B cell (primary cell): ENCODE measurements at regions not wholly inside any gene's neighbourhood (a gene's known extent, or its start where the extent isn't known, plus 50 kb on each side); places are given as distances from the start of the nearest gene placed in this dataset.
"Not testable (repeated sequence)": the region's sequence is repeated elsewhere in the genome, so short reads cannot be mapped to it uniquely, and the experiment has no call there.

ENCODE experiments used
- ATAC-seq: fragments of 200-7000 bp; cut with Tn5 transposase; one replicate; pipeline ENCODE4 v1.10.0; 2021; ENCODE audit warnings: low read depth, mild to moderate bottlenecking, moderate number of reproducible peaks, moderate library complexity
- CTCF ChIA-PET: fragments of 350-600 bp; sonication (Branson Sonifier 250); formaldehyde crosslinking; loops from one replicate; lab custom pipeline; 2021; ENCODE audit warnings: antibody characterized with exemption, inconsistent platforms; lab: Charles Lee
- POLR2A ChIA-PET: fragments of 350-600 bp; sonication (Branson Sonifier 250); formaldehyde crosslinking; loops from one replicate; lab custom pipeline; 2021; ENCODE audit warnings: antibody characterized with exemption; lab: Charles Lee
- DNase-seq: peaks from one replicate; pipeline ENCODE4 v3.0.0; 2013
- H2AFZ ChIP-seq: 2 replicates; pipeline ENCODE4 v1.6.1; 2012; ENCODE audit warnings: mild to moderate bottlenecking, low read depth, low read length; ENCODE audit not compliant: insufficient read depth, poor library complexity, severe bottlenecking
- H3K27ac ChIP-seq, 2 donors: 1 replicate in 1 of 2; 2 replicates in 1 of 2; pipeline ENCODE4 v1.5.1; 2012 to 2013; ENCODE audit warnings: low read length in 2 of 2, mild to moderate bottlenecking in 2 of 2, moderate library complexity in 1 of 2
- H3K27me3 ChIP-seq, 4 experiments: fragments of 200-600 bp in 1 of 4; sonication (generic) in 1 of 4; replicated peaks in 1 of 4; 1 replicate in 2 of 4; 2 replicates in 2 of 4; pipeline versions ENCODE4 v1.6.1 to v1.7.0; 2013 to 2016; ENCODE audit warnings: low read length in 3 of 4, mild to moderate bottlenecking in 2 of 4, mixed read lengths in 1 of 4, moderate library complexity in 1 of 4; ENCODE audit not compliant: insufficient read depth in 4 of 4, control insufficient read depth in 3 of 4; ENCODE audit errors: control extremely low read depth in 1 of 4
- H3K36me3 ChIP-seq, 2 experiments: replicated peaks in 1 of 2; 1 replicate in 1 of 2; 2 replicates in 1 of 2; pipeline versions ENCODE4 v1.6.1 to v1.7.1; 2013; ENCODE audit warnings: low read length in 1 of 2; ENCODE audit not compliant: insufficient read depth in 2 of 2, control insufficient read depth in 1 of 2; ENCODE audit errors: control extremely low read depth in 1 of 2, extremely low read depth in 1 of 2
- H3K4me1 ChIP-seq, 2 donors: fragments of 200-600 bp in 1 of 2; sonication (generic) in 1 of 2; 1 replicate in 1 of 2; 2 replicates in 1 of 2; pipeline versions ENCODE4 v1.5.1 to v1.6.1; 2013 to 2017; ENCODE audit warnings: low read length in 2 of 2; ENCODE audit not compliant: control insufficient read depth in 2 of 2, insufficient read depth in 2 of 2
- H3K4me2 ChIP-seq: replicated peaks from 2 replicates; pipeline ENCODE3; 2012; ENCODE audit warnings: mild to moderate bottlenecking, low read depth, low read length; ENCODE audit not compliant: poor library complexity, severe bottlenecking
- H3K4me3 ChIP-seq, 5 experiments: fragments of 200-600 bp in 1 of 5; sonication (generic) in 1 of 5; 1 replicate in 3 of 5; 2 replicates in 2 of 5; pipeline versions ENCODE4 v1.5.1 to v1.7.0; 2011 to 2016; ENCODE audit warnings: low read length in 4 of 5, mild to moderate bottlenecking in 4 of 5, low read depth in 2 of 5, control low read depth in 1 of 5, moderate library complexity in 1 of 5; ENCODE audit not compliant: insufficient read depth in 1 of 5; ENCODE audit errors: control extremely low read depth in 1 of 5, extremely low read depth in 1 of 5
- H3K79me2 ChIP-seq: fragments of 200-600 bp; sonication (generic); one replicate; pipeline ENCODE4 v1.6.0; 2016; ENCODE audit warnings: low read length; ENCODE audit not compliant: control insufficient read depth, insufficient read depth
- H3K9ac ChIP-seq: fragments of 200-600 bp; sonication (generic); 2 replicates; pipeline ENCODE4 v1.6.1; 2017; ENCODE audit warnings: mild to moderate bottlenecking, low read length, moderate library complexity
- H3K9me3 ChIP-seq, 3 donors: one replicate each; pipeline versions ENCODE4 v1.6.1 to v1.7.1; 2013; ENCODE audit warnings: low read length in 2 of 3; ENCODE audit not compliant: control insufficient read depth in 2 of 3, insufficient read depth in 1 of 3; ENCODE audit errors: control extremely low read depth in 1 of 3
- H4K20me1 ChIP-seq: 2 replicates; pipeline ENCODE4 v1.6.0; 2012; ENCODE audit warnings: mild to moderate bottlenecking, low read length; ENCODE audit not compliant: insufficient read depth, control insufficient read depth, poor library complexity, severe bottlenecking
- H3K27ac Mint-ChIP-seq: one replicate; pipeline ENCODE4 v1.8.0; 2021; ENCODE audit warnings: mixed read lengths
- H3K27me3 Mint-ChIP-seq: one replicate; pipeline ENCODE4 v1.8.0; 2021; ENCODE audit warnings: mixed read lengths
- H3K4me1 Mint-ChIP-seq: one replicate; pipeline ENCODE4 v1.8.0; 2021; ENCODE audit warnings: mixed read lengths
- H3K4me3 Mint-ChIP-seq: one replicate; pipeline ENCODE4 v1.8.0; 2021; ENCODE audit warnings: mixed read lengths
- H3K9me3 Mint-ChIP-seq: one replicate; pipeline ENCODE4 v1.8.0; 2022; ENCODE audit warnings: mixed read lengths; ENCODE audit not compliant: insufficient read depth
- EZH2 ChIP-seq: IDR thresholded peaks from 2 replicates; pipeline ENCODE4 v1.6.1; 2012; ENCODE audit warnings: borderline replicate concordance, low read depth, mild to moderate bottlenecking, moderate library complexity, low read length; ENCODE audit not compliant: insufficient read depth, poor library complexity, severe bottlenecking
- WGBS: methylation state at CpG from one replicate; pipeline ENCODE4 v1.1.5; 2013; ENCODE audit warnings: missing lambda C conversion rate; ENCODE audit not compliant: insufficient coverage; 5-methylcytosine and 5-hydroxymethylcytosine counted together
- intact Hi-C: fragments of 100-400 bp; cut with micrococcal nuclease; formaldehyde crosslinking; loops from one replicate; pipeline ENCODE4 v1.10.0; 2022
- TF ChIP-seq, protein P1 (sequence below): fragments of 200-600 bp; IDR thresholded peaks from one replicate; pipeline ENCODE4 v1.8.0; 2022; ENCODE audit warnings: antibody characterized with exemption, mild to moderate bottlenecking

DNA sequence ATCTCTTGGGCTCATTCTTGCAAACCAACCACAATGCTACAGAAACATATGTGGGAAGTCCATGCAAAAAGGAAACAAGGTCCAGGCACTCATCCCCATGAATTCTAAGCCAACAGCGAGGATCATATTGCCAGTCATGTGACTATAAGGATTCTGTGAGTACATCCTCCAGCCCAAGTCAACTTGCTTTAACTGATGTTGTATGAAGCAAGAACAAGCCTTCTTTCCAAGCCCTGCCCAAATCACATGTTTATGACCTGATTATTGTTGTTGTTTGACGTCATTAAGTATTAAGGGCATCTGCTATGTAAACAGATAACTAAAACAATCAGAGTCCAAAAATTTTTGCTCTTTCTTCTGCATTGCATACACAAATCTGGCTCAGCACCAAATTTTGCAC, 78.2 kb upstream of the MON1B start:
- Histone ChIP-seq H2AFZ (no peak overlapping the region), H3K4me3 (no peak overlapping the region), H3K27me3 (no peaks in the 10 kb centered on the region), H3K9ac (no peak overlapping the region), H3K27ac (no peak overlapping the region), H4K20me1 (no peaks in the 10 kb centered on the region), H3K4me1 (no peaks in the 10 kb centered on the region), H3K9me3 (peaks cover 0 to 1% (median 0%) of the 10 kb centered on the region in 3 donors), H3K36me3 (no peaks in the 10 kb centered on the region), H3K79me2 (no peaks in the 10 kb centered on the region), H3K4me2 (no peak overlapping the region)
- no CpG with 5 or more reads among the region's 2 CpGs for WGBS
- ChIA-PET POLR2A (no interaction called here), CTCF (no interaction called here)
- H3K4me3 Mint-ChIP-seq = no peak overlapping the region
- H3K9me3 Mint-ChIP-seq = no peaks in the 10 kb centered on the region
- intact Hi-C loops = no loop called here
- DNase-seq (no peak), ATAC-seq (no peak)
- H3K27ac Mint-ChIP-seq = no peak overlapping the region
- TF ChIP-seq EZH2 = no peak
- no peaks in the 10 kb centered on the region for H3K4me1 Mint-ChIP-seq
- no peaks in the 10 kb centered on the region for H3K27me3 Mint-ChIP-seq

DNA sequence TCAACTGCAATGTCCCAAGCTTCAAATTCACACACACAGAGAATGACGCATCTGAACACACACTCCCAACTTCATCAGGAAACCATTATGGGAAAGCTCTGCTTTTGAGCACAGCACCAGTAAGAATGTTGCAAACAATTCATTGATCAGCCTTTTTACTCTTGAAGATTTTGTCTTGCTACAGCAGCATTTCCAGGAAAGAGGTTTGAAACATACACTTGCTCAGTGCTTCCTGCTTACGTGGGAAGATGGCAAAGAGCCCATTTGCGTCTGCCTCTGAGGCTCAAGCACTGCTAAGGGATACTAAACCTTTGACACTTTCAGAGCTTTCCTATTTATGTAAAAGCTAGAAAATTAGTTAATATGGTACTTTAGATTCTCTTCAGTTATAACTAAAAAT, 77.2 kb upstream of the MON1B start:
- Histone ChIP-seq H3K4me2 (no peak overlapping the region), H2AFZ (no peak overlapping the region), H3K9ac (no peak overlapping the region), H3K36me3 (no peaks in the 10 kb centered on the region), H3K27ac (no peak overlapping the region), H3K4me1 (no peaks in the 10 kb centered on the region), H3K9me3 (peaks cover 0 to 1% (median 0%) of the 10 kb centered on the region in 3 donors), H3K27me3 (no peaks in the 10 kb centered on the region), H3K4me3 (no peak overlapping the region), H3K79me2 (no peaks in the 10 kb centered on the region), H4K20me1 (no peaks in the 10 kb centered on the region)
- Mint-ChIP-seq H3K27ac (no peak overlapping the region), H3K4me3 (no peak overlapping the region), H3K9me3 (no peaks in the 10 kb centered on the region), H3K27me3 (peaks cover 4% of the 10 kb centered on the region), H3K4me1 (no peaks in the 10 kb centered on the region)
- TF ChIP-seq, protein P1, sequence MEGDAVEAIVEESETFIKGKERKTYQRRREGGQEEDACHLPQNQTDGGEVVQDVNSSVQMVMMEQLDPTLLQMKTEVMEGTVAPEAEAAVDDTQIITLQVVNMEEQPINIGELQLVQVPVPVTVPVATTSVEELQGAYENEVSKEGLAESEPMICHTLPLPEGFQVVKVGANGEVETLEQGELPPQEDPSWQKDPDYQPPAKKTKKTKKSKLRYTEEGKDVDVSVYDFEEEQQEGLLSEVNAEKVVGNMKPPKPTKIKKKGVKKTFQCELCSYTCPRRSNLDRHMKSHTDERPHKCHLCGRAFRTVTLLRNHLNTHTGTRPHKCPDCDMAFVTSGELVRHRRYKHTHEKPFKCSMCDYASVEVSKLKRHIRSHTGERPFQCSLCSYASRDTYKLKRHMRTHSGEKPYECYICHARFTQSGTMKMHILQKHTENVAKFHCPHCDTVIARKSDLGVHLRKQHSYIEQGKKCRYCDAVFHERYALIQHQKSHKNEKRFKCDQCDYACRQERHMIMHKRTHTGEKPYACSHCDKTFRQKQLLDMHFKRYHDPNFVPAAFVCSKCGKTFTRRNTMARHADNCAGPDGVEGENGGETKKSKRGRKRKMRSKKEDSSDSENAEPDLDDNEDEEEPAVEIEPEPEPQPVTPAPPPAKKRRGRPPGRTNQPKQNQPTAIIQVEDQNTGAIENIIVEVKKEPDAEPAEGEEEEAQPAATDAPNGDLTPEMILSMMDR = no peak
- TF ChIP-seq EZH2 = no peak
- 54% methylated on average over 2 of the region's 3 CpGs for WGBS
- DNase-seq (no peak), ATAC-seq (no peak)
- intact Hi-C loops = no loop called here
- ChIA-PET POLR2A (no interaction called here), CTCF (no interaction called here)

DNA sequence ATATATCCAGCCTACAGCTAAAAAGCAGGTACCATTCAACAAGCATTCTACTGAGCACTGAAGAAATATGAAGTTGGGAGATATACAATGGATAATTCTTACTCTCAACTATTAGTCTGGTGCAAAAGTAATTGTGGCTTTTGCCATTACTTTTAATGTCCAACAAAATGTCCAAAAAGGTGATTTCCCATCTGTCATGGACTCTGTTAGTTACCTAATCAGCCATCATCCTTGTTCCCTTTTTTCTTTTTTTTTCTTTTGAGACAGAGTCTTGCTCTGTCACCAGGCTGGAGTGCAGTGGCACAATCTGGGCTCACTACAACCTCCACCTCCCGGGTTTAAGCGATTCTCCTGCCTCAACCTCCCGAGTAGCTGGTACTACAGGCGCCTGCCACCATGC, 76.6 kb upstream of the MON1B start:
- H3K4me3 ChIP-seq, H3K27ac Mint-ChIP-seq, H3K9ac ChIP-seq, H3K27me3 ChIP-seq, H3K27me3 Mint-ChIP-seq, H3K36me3 ChIP-seq, DNase-seq, H3K4me2 ChIP-seq, ATAC-seq, H3K4me3 Mint-ChIP-seq, H3K9me3 ChIP-seq, intact Hi-C loops, H3K79me2 ChIP-seq, H4K20me1 ChIP-seq, H3K27ac ChIP-seq, CTCF ChIA-PET, H3K9me3 Mint-ChIP-seq, H2AFZ ChIP-seq, POLR2A ChIA-PET, H3K4me1 Mint-ChIP-seq, H3K4me1 ChIP-seq: not testable (repeated sequence)
- 95% methylated on average over 4 of the region's 4 CpGs for WGBS
